ENCODE measurements at regions not wholly inside any gene's neighbourhood (a gene's known extent, or its start where the extent isn't known, plus 50 kb on each side); places are given as distances from the start of the nearest gene placed in this dataset.

- TF ChIP-seq, protein P1, sequence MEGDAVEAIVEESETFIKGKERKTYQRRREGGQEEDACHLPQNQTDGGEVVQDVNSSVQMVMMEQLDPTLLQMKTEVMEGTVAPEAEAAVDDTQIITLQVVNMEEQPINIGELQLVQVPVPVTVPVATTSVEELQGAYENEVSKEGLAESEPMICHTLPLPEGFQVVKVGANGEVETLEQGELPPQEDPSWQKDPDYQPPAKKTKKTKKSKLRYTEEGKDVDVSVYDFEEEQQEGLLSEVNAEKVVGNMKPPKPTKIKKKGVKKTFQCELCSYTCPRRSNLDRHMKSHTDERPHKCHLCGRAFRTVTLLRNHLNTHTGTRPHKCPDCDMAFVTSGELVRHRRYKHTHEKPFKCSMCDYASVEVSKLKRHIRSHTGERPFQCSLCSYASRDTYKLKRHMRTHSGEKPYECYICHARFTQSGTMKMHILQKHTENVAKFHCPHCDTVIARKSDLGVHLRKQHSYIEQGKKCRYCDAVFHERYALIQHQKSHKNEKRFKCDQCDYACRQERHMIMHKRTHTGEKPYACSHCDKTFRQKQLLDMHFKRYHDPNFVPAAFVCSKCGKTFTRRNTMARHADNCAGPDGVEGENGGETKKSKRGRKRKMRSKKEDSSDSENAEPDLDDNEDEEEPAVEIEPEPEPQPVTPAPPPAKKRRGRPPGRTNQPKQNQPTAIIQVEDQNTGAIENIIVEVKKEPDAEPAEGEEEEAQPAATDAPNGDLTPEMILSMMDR (conservative IDR thresholded peaks at IDR 0.05; ENCODE audit: low read depth, low read length): no peak
- TF ChIP-seq EZH2 (IDR thresholded peaks at IDR 0.05; ENCODE audit: borderline replicate concordance, low read depth, low read length, poor library complexity, severe bottlenecking): no peak
Observed at GRCh38 chr4:186861317-186861716, 137.7 kb upstream of the FAT1 start.

Data from A673 (cell line).